ENCODE measurements at regions not wholly inside any gene's neighbourhood (a gene's known extent, or its start where the extent isn't known, plus 50 kb on each side); places are given as distances from the start of the nearest gene placed in this dataset.
"Not testable (repeated sequence)": the region's sequence is repeated elsewhere in the genome, so short reads cannot be mapped to it uniquely, and the experiment has no call there.

GRCh38 chr3:150357923-150358607 lies 50.0 kb upstream of the TSC22D2 start:
- DNase-seq: no peak

GRCh38 chr3:150357140-150357539 lies 51.0 kb upstream of the TSC22D2 start:
- no peak for DNase-seq

- no peak for DNase-seq
Observed at GRCh38 chr3:150355574-150355973, 52.5 kb upstream of the TSC22D2 start.

DNA sequence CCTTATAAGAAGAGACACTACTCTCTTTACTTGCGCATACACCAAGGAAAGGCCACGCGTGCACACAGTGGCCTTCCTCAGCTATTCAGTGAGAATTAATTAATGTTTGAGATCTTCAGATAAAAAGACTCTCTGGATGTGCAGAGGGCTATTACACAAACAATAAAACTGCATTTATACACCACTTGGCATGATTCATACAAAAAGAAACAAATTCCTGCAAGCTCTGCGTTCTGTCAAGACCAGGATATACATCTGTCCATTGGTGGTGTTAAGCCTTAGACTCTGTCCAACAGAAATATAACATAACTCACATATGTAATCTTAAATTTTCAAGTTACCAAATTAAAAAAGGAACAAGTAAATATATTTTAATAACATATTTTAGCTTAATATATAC lies 55.2 kb upstream of the TSC22D2 start:
- DNase-seq: no peak

DNA sequence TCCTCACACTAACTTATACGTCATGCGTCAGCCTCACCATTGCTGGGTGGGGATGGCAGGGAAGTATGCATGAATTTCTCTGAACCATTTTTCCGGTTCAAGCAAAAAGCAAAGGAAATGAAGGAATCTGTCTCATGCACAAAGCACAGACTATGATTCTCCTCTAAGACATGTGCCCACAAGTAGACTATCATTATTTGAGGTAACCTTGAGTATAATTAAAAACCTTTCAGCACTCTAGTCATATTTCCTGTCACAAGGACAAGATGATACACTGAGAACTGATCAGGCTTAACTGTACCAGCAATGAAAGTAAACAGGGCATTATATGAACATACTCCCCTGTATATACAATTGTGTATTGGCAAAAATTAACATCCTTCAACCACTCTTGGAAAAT lies 56.7 kb upstream of the TSC22D2 start:
- DNase-seq: no peak

DNA sequence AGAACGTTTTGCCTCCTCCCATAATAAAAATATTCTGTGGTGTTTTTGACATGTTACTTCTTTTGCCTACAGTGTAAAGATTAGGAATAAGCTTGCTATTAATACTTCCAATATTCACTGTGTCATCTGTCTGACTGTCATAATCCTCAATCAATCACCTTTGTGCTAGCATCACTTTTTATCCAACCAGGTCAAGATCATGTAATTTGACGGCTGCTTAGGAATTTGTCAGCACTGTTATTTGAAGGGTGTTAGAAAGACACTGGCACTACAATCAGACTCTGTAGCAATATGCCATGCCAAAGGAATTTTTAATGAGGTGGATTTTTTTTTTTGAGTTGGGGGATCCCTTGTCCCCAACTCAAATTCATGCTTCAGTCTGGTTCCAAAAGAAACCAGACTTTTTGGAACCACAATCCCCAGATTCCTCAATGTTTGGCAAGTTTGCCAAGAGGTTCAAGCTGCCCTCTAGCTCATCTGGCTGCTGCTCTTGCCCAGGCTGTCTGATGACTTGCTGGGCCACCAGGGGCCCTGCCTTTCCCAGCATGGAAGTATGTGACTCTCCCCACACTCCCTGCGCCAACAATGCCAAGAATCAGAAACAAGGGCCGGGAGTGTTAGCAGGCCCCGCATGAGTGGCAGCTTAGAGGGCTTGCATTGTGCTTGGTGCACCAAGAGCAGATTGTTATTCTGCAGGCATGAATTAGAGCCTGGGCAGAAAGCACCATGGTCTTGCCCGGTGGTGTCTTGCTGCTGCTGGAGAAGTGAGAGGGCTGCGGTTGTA lies 58.6 kb upstream of the TSC22D2 start:
- no peak for DNase-seq

DNA sequence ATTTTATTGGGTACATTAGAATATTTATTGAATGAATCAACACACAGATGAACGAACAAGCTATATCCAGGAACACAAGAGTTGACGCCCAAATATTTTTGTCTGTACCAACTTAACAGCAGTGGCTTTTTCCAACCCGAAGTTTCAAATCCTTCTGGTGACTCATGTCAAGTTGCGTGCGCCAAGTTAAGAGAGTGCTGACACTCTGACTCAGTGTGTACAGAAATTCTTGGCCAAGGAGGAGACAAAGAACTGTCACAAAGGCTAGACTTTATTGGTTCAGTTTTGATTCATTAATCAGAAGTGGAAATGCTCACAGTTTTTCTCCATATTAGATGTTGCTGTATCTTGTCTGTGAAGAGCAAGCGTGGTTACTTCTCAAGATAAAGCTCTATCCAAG lies 59.6 kb upstream of the TSC22D2 start:
- no peak for DNase-seq

- DNase-seq: no peak
Observed at GRCh38 chr3:150346981-150347863, 60.9 kb upstream of the TSC22D2 start.

DNA sequence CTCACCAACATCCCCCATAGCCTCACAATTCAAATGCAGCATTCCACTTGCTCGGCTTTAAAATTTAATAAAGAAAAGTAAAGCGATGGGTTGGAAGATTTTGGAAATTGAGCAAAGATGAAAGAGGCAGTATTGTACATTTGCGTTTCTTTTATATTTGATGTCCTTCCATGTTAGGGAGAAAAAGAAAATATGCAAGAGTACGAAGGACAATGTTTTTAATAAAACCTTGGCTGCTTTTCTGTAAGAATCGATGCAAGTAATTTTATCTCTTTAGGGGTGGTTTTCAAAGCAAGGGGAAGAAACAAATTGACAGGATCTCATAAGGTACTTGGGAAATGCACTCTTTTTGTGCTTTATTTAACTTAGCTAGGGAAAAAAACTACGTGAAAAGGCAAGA lies 61.8 kb upstream of the TSC22D2 start:
- no peak for DNase-seq

GRCh38 chr3:150345021-150345538 lies 63.0 kb upstream of the TSC22D2 start:
- no peak for DNase-seq

- no peak for DNase-seq
Observed at GRCh38 chr3:150344079-150344759, 63.9 kb upstream of the TSC22D2 start.

- DNase-seq: no peak
Observed at GRCh38 chr3:150342896-150343467, 65.1 kb upstream of the TSC22D2 start.

DNA sequence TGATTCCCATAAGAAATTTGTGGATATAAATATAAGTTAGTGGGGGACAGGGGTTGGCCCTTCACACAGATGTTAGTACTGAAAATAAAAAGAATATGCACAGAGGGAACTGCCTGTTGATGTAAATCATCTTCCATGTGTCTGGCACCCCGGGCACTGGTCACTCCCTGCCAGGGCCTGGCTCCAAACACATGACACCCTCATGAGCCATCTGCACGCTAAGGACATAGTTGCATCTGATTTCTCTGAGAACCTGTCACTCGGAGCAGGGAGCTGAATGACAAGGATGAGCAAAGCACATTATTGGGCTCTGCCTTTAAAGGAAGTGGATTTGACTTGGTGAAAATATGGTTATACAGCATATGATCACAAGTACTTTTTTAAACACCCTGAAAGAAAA lies 66.2 kb upstream of the TSC22D2 start:
- DNase-seq: no peak

GRCh38 chr3:150336363-150336762 lies 71.7 kb upstream of the TSC22D2 start:
- DNase-seq: not testable (repeated sequence)

GRCh38 chr3:150335631-150336030 lies 72.5 kb upstream of the TSC22D2 start:
- no peak for DNase-seq

- no peak for DNase-seq
Observed at GRCh38 chr3:150334974-150335373, 73.1 kb upstream of the TSC22D2 start.

DNA sequence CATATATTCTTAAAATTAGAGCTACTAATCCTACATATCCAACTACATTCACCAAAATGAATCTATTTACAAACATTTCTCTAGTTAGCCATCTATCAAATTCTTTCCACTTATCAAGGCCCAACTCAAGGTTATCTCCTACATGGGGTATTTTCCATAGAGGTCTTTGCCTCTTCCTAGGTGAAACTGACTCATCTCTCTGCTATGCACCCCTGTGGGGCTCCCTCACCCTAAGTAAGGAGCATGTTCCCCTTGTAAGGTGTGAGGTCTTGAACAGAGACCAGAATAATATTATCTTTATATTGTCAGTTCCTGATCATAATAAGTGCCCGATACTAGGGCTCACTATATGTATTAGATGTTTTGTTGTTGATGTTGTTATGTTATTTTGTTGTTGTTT lies 74.6 kb upstream of the TSC22D2 start:
- DNase-seq: no peak

- no peak for DNase-seq
Observed at GRCh38 chr3:150331978-150332568, 76.0 kb upstream of the TSC22D2 start.

DNA sequence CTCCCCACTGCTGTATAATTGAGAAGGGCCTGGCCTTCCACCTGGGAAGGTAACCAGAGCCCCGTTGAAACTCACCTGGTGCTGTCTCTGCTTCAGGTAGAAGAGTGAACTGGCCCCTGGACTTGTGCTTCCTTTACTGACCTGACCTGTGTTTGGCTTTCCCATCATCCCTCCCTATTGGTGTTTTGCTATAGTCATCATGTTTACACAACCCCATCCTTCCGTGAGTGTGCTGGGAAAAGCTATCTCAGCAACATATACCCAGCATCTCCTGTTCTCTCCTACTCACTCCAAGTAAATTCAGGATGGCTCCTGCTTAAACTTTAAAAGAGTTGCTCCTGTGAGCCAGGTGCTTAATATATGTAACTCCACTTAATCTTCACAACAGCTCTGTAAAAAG lies 77.2 kb upstream of the TSC22D2 start:
- DNase-seq: no peak

- no peak for DNase-seq
Observed at GRCh38 chr3:150330174-150330573, 77.9 kb upstream of the TSC22D2 start.

DNA sequence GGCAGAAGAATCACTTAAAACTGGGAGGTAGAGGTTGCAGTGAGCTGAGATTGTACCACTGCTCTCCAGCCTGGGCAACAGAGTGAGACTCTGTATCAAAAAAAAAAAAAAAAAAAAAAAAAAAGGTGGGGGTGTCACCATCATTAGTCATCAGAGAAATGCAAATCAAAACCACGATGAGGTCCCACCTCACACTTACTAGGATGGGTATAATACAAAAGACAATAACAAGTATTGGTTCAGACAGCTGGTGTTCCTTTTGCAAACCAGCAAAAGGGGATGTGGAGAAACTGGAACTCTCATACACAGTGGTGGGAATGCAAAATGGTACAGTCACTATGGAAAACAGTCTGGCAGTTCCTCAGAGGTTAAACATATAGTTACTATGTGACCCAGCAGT lies 78.7 kb upstream of the TSC22D2 start:
- DNase-seq: no peak

DNA sequence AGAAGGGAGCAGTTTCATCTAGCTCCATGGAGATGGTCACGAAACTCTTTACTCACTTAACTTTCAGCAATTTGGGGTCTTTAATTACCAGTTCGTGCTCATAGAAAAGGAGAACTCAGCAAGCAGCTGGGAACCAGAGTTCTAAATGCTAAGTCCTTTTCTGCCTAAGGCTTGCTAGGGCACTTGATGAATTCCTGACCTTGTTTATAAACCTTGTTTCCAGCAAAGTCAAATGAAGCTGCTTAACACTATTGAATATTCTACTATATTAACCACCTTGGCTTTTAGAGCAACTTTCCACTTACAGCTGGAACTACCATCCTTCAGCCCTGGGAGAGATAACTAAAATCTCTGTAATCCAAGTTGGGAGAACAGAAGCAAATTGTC lies 79.5 kb upstream of the TSC22D2 start:
- no peak for DNase-seq
